ENCODE measurements at regions not wholly inside any gene's neighbourhood (a gene's known extent, or its start where the extent isn't known, plus 50 kb on each side); places are given as distances from the start of the nearest gene placed in this dataset.

DNA sequence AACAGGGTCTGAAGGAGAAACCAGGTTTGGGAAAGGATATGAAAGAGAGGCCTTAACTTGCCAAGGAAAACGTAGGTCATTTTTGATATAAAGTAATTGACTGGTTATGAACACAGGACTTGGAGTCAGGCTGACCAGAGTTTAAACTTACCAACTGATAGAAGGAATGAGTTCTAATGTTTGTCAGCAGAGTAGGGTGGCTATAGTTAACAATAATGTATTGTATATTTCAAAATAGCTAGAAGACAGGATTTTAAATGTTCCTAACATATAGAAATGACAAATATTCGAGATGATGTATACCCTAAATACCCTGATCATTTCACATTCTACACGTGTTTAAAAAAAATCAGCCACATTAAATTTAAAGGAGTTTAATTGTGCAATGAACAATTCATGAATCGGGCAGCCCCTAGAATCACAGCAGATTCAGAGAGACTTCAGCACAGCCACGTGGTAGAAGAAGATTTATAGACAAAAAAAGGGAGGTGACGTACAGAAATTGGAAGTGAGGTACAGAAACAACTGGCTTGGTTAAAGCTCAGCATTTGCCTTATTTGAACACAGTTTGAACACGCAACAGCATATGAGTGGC lies 52.5 kb upstream of the PLEKHG7 start:
- H3K4me1 ChIP-seq (ENCODE audit: control insufficient read depth in 3 of 3, insufficient read depth in 3 of 3, low read length in 3 of 3): peaks cover 2 to 7% (median 7%) of the 10 kb centered on the region in 3 donors
- no peak overlapping the region for H3K4me3 ChIP-seq (ENCODE audit: low read length in 3 of 3)
- H3K9ac ChIP-seq (ENCODE audit: low read depth in 1 of 3, low read length in 3 of 3): no peak overlapping the region
- H3K27me3 ChIP-seq (ENCODE audit: control insufficient read depth in 3 of 3, insufficient read depth in 3 of 3, low read length in 3 of 3): no peaks in the 10 kb centered on the region
- H3K27ac ChIP-seq (ENCODE audit: low read depth, low read length): no peak overlapping the region
- H3K36me3 ChIP-seq (ENCODE audit: control insufficient read depth in 3 of 3, insufficient read depth in 3 of 3, low read length in 3 of 3): no peaks in the 10 kb centered on the region
- H3K9me3 ChIP-seq (ENCODE audit: control insufficient read depth in 3 of 3, low read length in 3 of 3): no peaks in the 10 kb centered on the region

DNA sequence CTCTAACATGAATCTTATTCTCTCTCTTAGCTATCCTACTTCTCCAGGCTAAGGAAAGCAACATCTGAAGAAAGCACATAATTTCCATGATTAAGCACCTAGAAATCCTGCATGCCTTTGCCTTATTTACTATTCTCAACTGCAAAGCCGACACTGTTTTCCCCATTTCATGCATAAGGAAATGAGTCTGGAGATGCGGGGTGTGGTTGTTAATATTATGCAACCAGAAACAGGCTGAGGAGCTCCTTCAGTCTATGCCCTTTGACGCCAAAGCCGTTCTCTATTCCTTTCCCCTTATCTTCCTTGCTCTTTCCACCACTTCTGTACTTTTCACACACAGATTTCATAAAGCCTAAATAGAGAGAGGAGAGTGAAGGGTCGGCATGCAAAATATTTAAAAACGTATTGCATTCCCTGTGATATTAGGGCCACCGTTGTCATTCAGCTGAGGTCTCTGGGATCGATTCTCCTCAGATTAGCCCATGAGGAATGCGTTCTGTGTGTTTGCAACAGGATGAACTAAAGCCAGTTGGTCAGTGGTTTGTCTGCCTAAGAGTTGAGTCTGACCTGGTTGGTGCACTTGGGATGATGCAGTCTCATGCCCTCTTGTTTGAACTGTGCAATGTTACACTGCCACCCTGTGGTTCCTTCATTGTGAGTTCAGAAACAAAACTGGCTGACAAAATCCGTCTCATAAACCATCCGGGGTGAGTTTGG lies 53.1 kb upstream of the PLEKHG7 start:
- H3K4me1 ChIP-seq (ENCODE audit: control insufficient read depth in 3 of 3, insufficient read depth in 3 of 3, low read length in 3 of 3): peaks cover 0 to 3% (median 1%) of the 10 kb centered on the region in 3 donors
- no peaks in the 10 kb centered on the region for H3K27me3 ChIP-seq (ENCODE audit: control insufficient read depth in 3 of 3, insufficient read depth in 3 of 3, low read length in 3 of 3)
- no peak overlapping the region for H3K27ac ChIP-seq (ENCODE audit: low read depth, low read length)
- no peak overlapping the region for H3K4me3 ChIP-seq (ENCODE audit: low read length in 3 of 3)
- H3K9ac ChIP-seq (ENCODE audit: low read depth in 1 of 3, low read length in 3 of 3): no peak overlapping the region
- no peaks in the 10 kb centered on the region for H3K9me3 ChIP-seq (ENCODE audit: control insufficient read depth in 3 of 3, low read length in 3 of 3)
- no peaks in the 10 kb centered on the region for H3K36me3 ChIP-seq (ENCODE audit: control insufficient read depth in 3 of 3, insufficient read depth in 3 of 3, low read length in 3 of 3)

GRCh38 chr12:92648242-92649031 lies 54.4 kb upstream of the PLEKHG7 start:
- Histone ChIP-seq H3K9me3 (ENCODE audit: control insufficient read depth in 3 of 3, low read length in 3 of 3) (no peaks in the 10 kb centered on the region), H3K27me3 (ENCODE audit: control insufficient read depth in 3 of 3, insufficient read depth in 3 of 3, low read length in 3 of 3) (no peaks in the 10 kb centered on the region), H3K27ac (ENCODE audit: low read depth, low read length) (no peak overlapping the region), H3K9ac (ENCODE audit: low read depth in 1 of 3, low read length in 3 of 3) (no peak overlapping the region), H3K4me3 (ENCODE audit: low read length in 3 of 3) (no peak overlapping the region), H3K36me3 (ENCODE audit: control insufficient read depth in 3 of 3, insufficient read depth in 3 of 3, low read length in 3 of 3) (no peaks in the 10 kb centered on the region), H3K4me1 (ENCODE audit: control insufficient read depth in 3 of 3, insufficient read depth in 3 of 3, low read length in 3 of 3) (peaks cover 0 to 3% (median 0%) of the 10 kb centered on the region in 3 donors)

GRCh38 chr12:92641291-92641690 lies 61.5 kb upstream of the PLEKHG7 start:
- no peaks in the 10 kb centered on the region for H3K36me3 ChIP-seq (ENCODE audit: control insufficient read depth in 3 of 3, insufficient read depth in 3 of 3, low read length in 3 of 3)
- no peaks in the 10 kb centered on the region for H3K27me3 ChIP-seq (ENCODE audit: control insufficient read depth in 3 of 3, insufficient read depth in 3 of 3, low read length in 3 of 3)
- no peaks in the 10 kb centered on the region for H3K4me1 ChIP-seq (ENCODE audit: control insufficient read depth in 3 of 3, insufficient read depth in 3 of 3, low read length in 3 of 3)
- H3K9me3 ChIP-seq (ENCODE audit: control insufficient read depth in 3 of 3, low read length in 3 of 3): no peaks in the 10 kb centered on the region
- H3K9ac ChIP-seq (ENCODE audit: low read depth in 1 of 3, low read length in 3 of 3): no peak overlapping the region
- H3K4me3 ChIP-seq (ENCODE audit: low read length in 3 of 3): no peak overlapping the region
- no peak overlapping the region for H3K27ac ChIP-seq (ENCODE audit: low read depth, low read length)

GRCh38 chr12:92640691-92641090 lies 62.1 kb upstream of the PLEKHG7 start:
- H3K36me3 ChIP-seq (ENCODE audit: control insufficient read depth in 3 of 3, insufficient read depth in 3 of 3, low read length in 3 of 3): no peaks in the 10 kb centered on the region
- no peak overlapping the region for H3K4me3 ChIP-seq (ENCODE audit: low read length in 3 of 3)
- no peaks in the 10 kb centered on the region for H3K27me3 ChIP-seq (ENCODE audit: control insufficient read depth in 3 of 3, insufficient read depth in 3 of 3, low read length in 3 of 3)
- H3K4me1 ChIP-seq (ENCODE audit: control insufficient read depth in 3 of 3, insufficient read depth in 3 of 3, low read length in 3 of 3): no peaks in the 10 kb centered on the region
- H3K9me3 ChIP-seq (ENCODE audit: control insufficient read depth in 3 of 3, low read length in 3 of 3): no peaks in the 10 kb centered on the region
- H3K9ac ChIP-seq (ENCODE audit: low read depth in 1 of 3, low read length in 3 of 3): no peak overlapping the region
- H3K27ac ChIP-seq (ENCODE audit: low read depth, low read length): no peak overlapping the region

DNA sequence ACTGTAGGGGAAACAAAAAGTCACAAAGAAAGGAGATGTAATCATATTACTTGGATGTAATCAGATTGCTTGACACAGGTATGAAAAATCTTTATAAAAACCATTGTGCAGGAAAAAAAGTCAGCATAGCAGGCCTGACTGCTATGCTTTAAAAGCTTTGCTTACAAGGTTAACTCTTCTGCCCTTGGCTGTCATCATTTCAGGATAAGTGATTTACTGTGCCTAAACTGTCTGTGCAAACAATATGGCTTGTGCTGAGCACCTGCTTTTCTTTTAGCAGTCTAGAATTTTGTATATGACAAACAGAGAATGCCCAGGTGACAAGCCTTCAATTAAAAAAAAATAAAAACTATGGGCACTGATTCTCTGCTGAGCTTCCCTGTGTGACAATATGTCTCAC lies 63.8 kb upstream of the PLEKHG7 start:
- Histone ChIP-seq H3K4me1 (ENCODE audit: control insufficient read depth in 3 of 3, insufficient read depth in 3 of 3, low read length in 3 of 3) (no peaks in the 10 kb centered on the region), H3K27me3 (ENCODE audit: control insufficient read depth in 3 of 3, insufficient read depth in 3 of 3, low read length in 3 of 3) (no peaks in the 10 kb centered on the region), H3K9me3 (ENCODE audit: control insufficient read depth in 3 of 3, low read length in 3 of 3) (no peaks in the 10 kb centered on the region), H3K36me3 (ENCODE audit: control insufficient read depth in 3 of 3, insufficient read depth in 3 of 3, low read length in 3 of 3) (no peaks in the 10 kb centered on the region), H3K9ac (ENCODE audit: low read depth in 1 of 3, low read length in 3 of 3) (no peak overlapping the region), H3K4me3 (ENCODE audit: low read length in 3 of 3) (no peak overlapping the region), H3K27ac (ENCODE audit: low read depth, low read length) (no peak overlapping the region)

DNA sequence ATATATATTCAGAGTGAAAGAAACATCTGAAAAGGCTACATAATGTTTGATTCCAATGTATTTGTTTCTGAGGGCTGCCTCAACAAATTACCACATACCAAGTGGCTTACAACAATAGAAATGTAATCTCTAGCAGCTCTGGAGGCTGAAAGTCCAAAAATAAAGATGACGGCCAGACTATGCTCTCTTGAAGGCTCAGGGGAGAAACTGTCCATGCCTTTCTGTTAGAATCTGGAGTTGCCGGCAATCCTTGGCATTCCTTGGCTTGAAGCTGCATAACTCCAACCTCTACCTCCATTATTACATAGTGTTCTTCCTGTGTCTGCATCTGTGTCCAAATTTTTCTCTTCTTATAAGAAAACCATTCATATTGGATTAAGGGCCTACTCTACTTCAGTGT lies 68.1 kb upstream of the PLEKHG7 start:
- no peaks in the 10 kb centered on the region for H3K27me3 ChIP-seq (ENCODE audit: control insufficient read depth in 3 of 3, insufficient read depth in 3 of 3, low read length in 3 of 3)
- H3K4me3 ChIP-seq (ENCODE audit: low read length in 3 of 3): no peak overlapping the region
- no peak overlapping the region for H3K27ac ChIP-seq (ENCODE audit: low read depth, low read length)
- no peaks in the 10 kb centered on the region for H3K4me1 ChIP-seq (ENCODE audit: control insufficient read depth in 3 of 3, insufficient read depth in 3 of 3, low read length in 3 of 3)
- H3K9ac ChIP-seq (ENCODE audit: low read depth in 1 of 3, low read length in 3 of 3): no peak overlapping the region
- H3K9me3 ChIP-seq (ENCODE audit: control insufficient read depth in 3 of 3, low read length in 3 of 3): no peaks in the 10 kb centered on the region
- H3K36me3 ChIP-seq (ENCODE audit: control insufficient read depth in 3 of 3, insufficient read depth in 3 of 3, low read length in 3 of 3): no peaks in the 10 kb centered on the region

DNA sequence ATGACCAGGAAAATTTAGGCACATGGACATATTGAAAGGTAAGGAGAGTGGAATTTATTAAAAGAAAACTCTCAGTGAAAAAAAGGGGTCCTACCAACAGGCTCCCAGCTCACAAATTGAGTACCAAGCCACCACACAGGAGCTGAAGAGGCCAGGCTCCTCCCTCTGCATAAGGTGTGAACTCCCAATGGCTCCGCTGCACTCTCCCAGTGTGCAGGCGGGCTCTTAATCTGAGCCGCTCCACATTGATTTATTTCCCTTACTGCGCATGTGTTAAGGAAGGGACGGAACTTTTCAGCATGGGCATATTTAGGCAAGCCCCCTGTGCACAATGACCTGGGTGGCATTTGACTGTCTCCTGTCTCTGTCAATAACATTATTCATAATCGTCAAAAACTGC lies 68.6 kb upstream of the PLEKHG7 start:
- H3K27ac ChIP-seq (ENCODE audit: low read depth, low read length): no peak overlapping the region
- no peaks in the 10 kb centered on the region for H3K4me1 ChIP-seq (ENCODE audit: control insufficient read depth in 3 of 3, insufficient read depth in 3 of 3, low read length in 3 of 3)
- H3K4me3 ChIP-seq (ENCODE audit: low read length in 3 of 3): no peak overlapping the region
- H3K27me3 ChIP-seq (ENCODE audit: control insufficient read depth in 3 of 3, insufficient read depth in 3 of 3, low read length in 3 of 3): no peaks in the 10 kb centered on the region
- H3K9me3 ChIP-seq (ENCODE audit: control insufficient read depth in 3 of 3, low read length in 3 of 3): no peaks in the 10 kb centered on the region
- no peaks in the 10 kb centered on the region for H3K36me3 ChIP-seq (ENCODE audit: control insufficient read depth in 3 of 3, insufficient read depth in 3 of 3, low read length in 3 of 3)
- H3K9ac ChIP-seq (ENCODE audit: low read depth in 1 of 3, low read length in 3 of 3): no peak overlapping the region

- no peaks in the 10 kb centered on the region for H3K36me3 ChIP-seq (ENCODE audit: control insufficient read depth in 3 of 3, insufficient read depth in 3 of 3, low read length in 3 of 3)
- H3K27ac ChIP-seq (ENCODE audit: low read depth, low read length): no peak overlapping the region
- H3K4me1 ChIP-seq (ENCODE audit: control insufficient read depth in 3 of 3, insufficient read depth in 3 of 3, low read length in 3 of 3): no peaks in the 10 kb centered on the region
- H3K4me3 ChIP-seq (ENCODE audit: low read length in 3 of 3): no peak overlapping the region
- no peak overlapping the region for H3K9ac ChIP-seq (ENCODE audit: low read depth in 1 of 3, low read length in 3 of 3)
- no peaks in the 10 kb centered on the region for H3K27me3 ChIP-seq (ENCODE audit: control insufficient read depth in 3 of 3, insufficient read depth in 3 of 3, low read length in 3 of 3)
- no peaks in the 10 kb centered on the region for H3K9me3 ChIP-seq (ENCODE audit: control insufficient read depth in 3 of 3, low read length in 3 of 3)
These were observed 71.8 kb upstream of the PLEKHG7 start for GRCh38 chr12:92630968-92631367.
